GM21529 (cell line): ENCODE measurements at regions not wholly inside any gene's neighbourhood (a gene's known extent, or its start where the extent isn't known, plus 50 kb on each side); places are given as distances from the start of the nearest gene placed in this dataset.

Experiments used
- ATAC-seq: cut with Tn5 transposase; IDR thresholded peaks from one replicate; pipeline ENCODE4 v1.9.1; 2021; ENCODE audit not compliant: unreplicated experiment

DNA sequence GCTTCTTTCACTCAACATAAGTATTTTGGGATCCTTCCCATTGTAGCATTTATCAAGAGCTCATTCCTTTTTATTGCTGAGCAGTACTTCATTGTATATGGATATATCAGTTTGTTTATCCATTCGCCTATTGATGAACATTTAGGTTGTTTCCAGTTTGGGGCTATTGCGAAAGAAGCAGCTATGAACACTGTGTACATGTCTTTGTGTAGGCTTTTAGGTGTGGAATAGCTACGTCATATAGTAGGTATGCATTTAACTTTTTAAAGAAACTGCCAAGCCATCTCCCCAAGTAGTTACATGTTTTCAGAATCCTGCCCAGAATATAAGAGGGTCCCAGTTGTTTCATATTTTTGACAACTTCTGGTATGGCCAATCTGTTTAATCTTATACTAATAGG, 468.1 kb downstream of the IPMK start:
- ATAC-seq = no peak

DNA sequence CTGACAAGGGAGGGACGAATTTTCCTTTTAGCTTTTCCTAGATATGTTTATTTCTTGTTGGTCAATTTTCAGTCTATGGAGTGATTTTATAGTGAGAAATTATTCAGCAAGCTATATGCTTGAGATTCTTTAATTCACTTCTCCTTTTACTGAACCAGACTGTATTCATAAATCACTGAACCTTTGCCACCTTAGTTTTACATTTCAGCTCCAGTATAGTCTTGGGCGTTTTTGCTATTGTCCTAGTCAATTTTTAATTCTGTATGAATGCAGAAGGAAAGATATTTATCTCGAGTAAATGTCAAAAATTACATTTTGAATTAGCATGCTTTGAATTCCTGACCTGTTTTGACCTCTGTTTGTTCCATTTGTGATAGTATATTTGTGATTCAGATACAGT, 468.9 kb downstream of the IPMK start:
- no peak for ATAC-seq

DNA sequence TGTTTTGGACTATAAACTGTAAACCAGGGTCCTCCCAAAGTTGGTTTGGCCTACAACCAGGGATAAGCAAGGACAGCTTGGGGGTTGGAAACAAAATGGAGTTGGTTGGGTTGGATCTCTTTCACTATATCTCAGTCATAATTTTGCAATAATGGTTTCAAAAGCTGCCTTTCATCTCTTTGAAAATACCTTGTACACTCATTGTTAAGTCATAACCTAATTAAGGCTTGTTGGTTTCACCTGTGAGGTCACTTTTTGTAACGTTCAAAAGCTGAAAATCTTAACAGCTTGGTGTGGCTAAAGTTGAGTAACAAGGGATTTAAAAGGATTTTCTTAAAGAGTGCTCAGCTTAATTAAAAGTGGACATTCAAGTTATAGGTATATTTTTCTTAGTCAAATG, 476.1 kb downstream of the IPMK start:
- no peak for ATAC-seq

GRCh38 chr10:57790703-57791102, 477.0 kb downstream of the IPMK start:
- ATAC-seq = no peak

DNA sequence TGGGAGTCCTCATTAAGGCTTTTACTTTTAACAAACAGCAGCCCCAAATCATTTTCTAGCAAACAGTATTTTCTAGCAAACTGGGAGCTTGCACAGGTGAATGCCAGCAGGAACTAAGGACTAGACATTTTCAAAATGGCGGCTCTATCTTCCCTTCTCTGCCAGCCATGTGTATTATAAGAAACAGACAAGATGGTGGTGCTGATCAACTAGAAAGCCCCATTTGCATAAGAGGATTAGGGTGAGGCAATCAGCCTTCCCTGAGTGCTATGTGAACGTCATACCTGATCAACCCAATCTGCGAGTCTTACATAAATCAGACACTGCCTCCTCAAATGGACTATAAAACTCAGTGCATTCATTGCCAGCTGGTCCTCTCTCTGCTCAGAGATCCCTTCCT, 479.6 kb downstream of the IPMK start:
- no peak for ATAC-seq

- no peak for ATAC-seq
Observed at GRCh38 chr10:57786850-57787750, 480.6 kb downstream of the IPMK start.

GRCh38 chr10:57786331-57786730, 481.4 kb downstream of the IPMK start:
- ATAC-seq = no peak

- no peak for ATAC-seq
Observed at GRCh38 chr10:57785546-57785945, 482.1 kb downstream of the IPMK start.

DNA sequence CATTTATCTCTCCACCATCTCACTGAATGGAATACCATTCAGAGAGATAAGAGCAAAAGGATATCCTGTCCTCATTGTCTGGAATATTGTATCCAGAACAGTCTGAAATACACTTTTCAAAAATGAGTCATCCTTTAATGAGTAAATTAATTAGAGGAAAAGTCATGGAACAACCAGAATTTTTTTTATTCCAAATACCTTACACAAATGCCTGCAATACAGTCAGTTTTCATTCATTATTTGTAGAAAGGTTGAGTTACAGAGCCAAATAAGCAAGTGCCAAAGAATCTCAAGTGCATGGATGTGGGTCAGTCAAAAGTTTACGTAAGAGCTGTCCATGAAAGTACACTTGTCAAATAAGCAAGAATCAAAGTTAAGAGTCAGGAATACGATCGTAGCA, 482.6 kb downstream of the IPMK start:
- ATAC-seq = no peak

DNA sequence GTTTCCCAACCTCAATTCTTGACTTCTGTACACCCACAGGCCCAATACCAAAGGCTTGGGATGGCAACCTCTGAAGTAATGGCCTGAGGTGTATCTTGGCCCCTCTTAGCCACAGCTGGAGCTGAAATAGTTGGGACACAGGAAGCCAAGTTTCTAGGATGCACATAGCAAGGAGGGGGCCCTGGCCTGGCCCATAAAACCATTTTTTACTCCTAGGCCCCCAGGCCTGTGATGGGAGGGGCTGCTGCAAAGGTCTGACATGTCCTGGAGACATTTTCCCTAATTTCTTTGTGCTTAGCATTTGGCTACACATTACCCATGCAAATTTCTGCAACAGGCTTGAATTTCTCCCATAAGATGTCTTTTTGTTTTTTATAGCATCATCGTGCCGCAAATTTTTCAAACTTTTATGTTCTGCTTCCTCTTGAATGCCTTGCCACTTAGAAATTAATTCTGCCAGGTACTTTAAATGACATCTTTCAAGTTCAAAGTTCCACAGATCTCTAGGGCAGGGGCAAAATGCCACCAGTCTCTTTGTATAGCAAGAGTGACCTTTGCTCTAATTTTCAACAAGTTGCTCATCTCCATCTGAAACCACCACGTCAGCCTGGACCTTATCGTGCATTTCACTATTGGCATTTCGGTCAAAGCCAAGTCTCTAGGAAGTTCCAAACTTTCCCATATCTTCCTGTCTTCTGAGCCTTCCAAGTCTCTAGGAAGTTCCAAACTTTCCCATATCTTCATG, 490.8 kb downstream of the IPMK start:
- ATAC-seq = no peak

GRCh38 chr10:57775250-57775649, 492.4 kb downstream of the IPMK start:
- no peak for ATAC-seq

DNA sequence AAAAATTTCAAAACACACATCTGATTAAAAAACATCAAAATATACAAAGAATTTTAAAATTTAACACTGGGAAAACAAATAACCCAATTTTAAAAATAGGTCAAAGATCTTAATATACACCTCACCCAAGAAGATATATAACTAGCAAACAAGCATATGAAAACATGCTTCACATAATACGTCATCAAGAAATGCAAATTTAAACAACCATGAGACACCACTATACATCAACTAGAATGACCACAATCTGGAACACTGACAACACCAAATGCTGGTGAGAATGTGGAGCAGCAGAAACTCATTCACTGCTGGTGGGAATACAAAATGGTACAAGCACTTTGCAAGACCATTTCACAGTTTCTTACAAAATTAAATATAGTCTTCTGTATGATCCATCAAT, 498.4 kb downstream of the IPMK start:
- no peak for ATAC-seq

DNA sequence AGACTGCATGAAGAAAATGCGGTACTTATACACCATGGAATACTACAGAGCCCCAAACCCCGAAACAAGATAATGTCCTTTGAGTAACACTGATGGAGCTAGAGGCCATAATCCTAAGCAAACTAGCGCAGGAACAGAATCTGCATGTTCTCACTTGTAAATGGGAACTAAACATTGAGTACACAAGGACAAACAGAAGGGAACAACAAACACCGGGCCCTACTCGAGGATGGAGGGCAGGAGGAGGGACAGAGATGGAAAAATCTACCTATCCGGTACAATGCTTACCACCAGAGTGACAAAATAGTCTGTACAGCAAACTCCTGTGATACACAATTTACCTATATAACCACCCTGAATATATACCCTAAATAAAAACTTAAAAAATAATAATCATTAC, 507.9 kb downstream of the IPMK start:
- ATAC-seq = no peak

DNA sequence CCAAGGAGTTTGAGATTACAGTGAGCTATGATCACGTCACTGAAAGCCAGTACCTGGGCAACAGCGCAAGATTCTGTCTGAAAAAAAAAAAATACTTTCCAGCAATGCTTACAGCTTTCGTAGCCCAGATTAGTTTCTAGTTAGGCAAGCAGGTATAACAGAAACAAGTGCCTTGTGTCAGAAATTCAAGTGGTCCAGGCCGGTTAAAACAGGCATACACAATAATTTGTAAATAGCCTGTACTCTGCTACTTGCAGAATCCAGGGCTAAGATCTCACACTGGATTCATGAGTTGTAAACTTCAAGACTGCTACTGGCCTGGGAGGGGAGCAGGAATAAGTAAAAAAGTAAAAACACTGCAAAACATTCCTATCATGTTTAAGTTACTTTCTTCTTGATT, 512.9 kb downstream of the IPMK start:
- ATAC-seq = no peak

- ATAC-seq = no peak
Observed at GRCh38 chr10:57743711-57744110, 524.0 kb downstream of the IPMK start.

DNA sequence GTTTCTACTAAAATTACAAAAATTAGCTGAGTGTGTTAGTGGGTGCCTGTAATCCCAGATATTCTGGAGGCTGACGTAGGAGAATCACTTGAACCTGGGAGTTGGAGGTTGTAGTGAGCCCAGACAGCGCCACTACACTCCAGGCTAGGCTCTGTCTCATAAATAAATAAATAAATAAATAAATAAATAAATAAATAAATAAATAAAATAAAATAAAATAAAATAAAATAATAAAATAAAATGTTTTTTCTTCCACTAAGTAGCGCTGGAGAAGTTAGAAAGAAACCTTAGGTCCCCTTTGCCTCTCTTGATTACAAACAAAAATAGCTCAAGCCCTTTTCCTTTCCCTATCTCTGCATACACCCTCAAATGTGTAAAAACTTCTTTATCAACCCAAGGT, 525.9 kb downstream of the IPMK start:
- no peak for ATAC-seq

GRCh38 chr10:57723305-57723704, 544.4 kb downstream of the IPMK start:
- ATAC-seq = no peak

DNA sequence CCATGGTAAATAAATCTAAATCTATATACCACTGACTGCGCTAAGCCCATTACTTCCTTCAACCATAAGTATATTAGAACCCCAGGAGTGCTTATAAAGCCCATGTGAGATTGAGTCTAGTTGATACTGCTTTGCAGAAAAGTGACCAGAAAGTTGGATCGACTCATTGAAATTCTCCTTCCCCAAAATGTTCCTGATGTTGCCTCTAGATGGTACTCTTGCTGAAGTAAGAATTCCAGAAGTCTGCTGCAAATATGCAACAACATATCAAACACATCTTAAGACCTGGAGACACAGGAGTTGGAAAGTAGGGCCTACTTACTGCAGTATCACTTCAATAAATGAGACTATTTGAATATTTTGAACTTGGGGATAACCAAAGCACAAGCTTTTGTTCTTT, 550.8 kb downstream of the IPMK start:
- no peak for ATAC-seq

DNA sequence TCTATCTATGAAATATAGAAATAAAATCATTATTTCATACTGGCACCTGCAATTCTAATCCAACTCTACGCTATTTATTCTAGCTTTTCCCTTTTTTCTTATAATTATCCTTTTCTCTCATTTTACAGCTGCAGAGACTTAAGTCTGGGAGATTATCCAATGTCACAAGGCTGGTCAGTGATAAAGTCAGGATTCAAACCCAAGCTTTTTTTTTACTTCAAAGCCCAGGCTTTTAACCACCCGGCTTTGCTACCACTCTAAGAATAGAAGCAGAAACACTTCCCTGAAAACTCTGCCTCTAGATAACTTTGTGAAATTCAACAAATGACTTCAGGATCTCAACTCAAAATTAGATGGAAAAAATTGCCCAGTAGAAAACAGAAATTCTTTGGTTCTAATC, 552.5 kb downstream of the IPMK start:
- no peak for ATAC-seq

DNA sequence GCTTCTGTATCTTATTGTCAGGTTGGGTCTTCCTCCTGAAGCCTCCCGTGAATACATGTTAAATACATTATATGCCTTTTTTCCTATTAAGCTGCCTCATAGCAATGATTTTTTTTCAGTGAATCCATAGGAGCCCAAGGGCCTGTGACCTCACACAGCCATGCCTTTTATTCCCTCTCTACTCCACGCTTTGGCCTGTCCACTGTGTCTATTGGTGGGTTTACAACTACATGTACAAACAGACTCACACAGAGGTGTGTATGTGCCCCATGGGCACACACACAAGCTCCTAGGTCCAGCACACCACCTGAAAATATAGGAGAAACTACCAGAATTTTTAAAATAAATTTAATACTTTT, 560.4 kb downstream of the IPMK start:
- ATAC-seq = no peak

- no peak for ATAC-seq
Observed at GRCh38 chr10:57706576-57707299, 561.0 kb downstream of the IPMK start.

GRCh38 chr10:57706016-57706415, 561.7 kb downstream of the IPMK start:
- no peak for ATAC-seq
